ENCODE measurements at regions not wholly inside any gene's neighbourhood (a gene's known extent, or its start where the extent isn't known, plus 50 kb on each side); places are given as distances from the start of the nearest gene placed in this dataset.

DNA sequence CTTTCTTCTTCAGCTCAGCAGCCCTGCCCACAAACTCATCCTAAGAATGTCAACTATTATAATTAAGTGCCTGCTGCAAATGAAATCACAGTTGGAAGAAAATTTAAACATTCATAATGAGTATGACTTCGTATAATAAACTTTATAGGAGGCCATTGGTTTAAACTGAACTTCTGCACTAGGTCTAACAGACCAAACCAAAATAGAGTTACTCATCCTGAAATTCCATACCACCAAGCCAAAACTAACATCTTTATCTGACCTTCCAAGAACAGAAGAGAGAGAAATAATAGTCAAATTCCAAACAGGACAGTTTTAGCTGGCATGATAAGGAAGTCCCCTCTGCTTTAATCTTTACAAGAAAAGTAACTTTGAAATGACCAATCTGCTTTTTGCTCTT lies 472.4 kb upstream of the PRMT6 start:
- Histone ChIP-seq H3K4me2 (ENCODE audit: insufficient read depth, insufficient read length, low read length) (no peak overlapping the region), H3K14ac (ENCODE audit: insufficient read depth, low read length) (no peak overlapping the region), H4K5ac (ENCODE audit: insufficient read length, low read depth, low read length) (no peak overlapping the region), H3K27ac (ENCODE audit: insufficient read length, low read depth, low read length) (no peak overlapping the region), H3K27me3 (ENCODE audit: insufficient read depth, low read length) (no peaks in the 10 kb centered on the region), H3K4ac (ENCODE audit: low read depth, low read length) (no peak overlapping the region), H3K18ac (ENCODE audit: insufficient read length, low read depth, low read length) (no peak overlapping the region), H3K9ac (ENCODE audit: extremely low read depth, insufficient read length, low read length) (no peak overlapping the region), H3K23ac (ENCODE audit: insufficient read length, low read depth, low read length) (no peak overlapping the region), H2BK5ac (ENCODE audit: insufficient read length, low read length) (no peak overlapping the region), H3K23me2 (ENCODE audit: insufficient read length, low read depth, low read length, poor library complexity, severe bottlenecking) (no peaks in the 10 kb centered on the region), H4K91ac (ENCODE audit: insufficient read length, low read depth, low read length) (no peak overlapping the region), H2BK20ac (ENCODE audit: low read depth, low read length, poor library complexity, severe bottlenecking) (no peak overlapping the region), H3K9me3 (ENCODE audit: control insufficient read depth, low read depth, low read length) (no peaks in the 10 kb centered on the region), H2BK15ac (ENCODE audit: low read depth, low read length) (no peak overlapping the region), H2BK12ac (ENCODE audit: insufficient read length, low read depth, low read length) (no peak overlapping the region), H3K4me1 (ENCODE audit: insufficient read depth, low read length) (no peaks in the 10 kb centered on the region), H2BK120ac (ENCODE audit: low read depth, low read length, poor library complexity, severe bottlenecking) (no peak overlapping the region), H2AFZ (ENCODE audit: low read length) (no peak overlapping the region), H3K79me1 (ENCODE audit: insufficient read depth, low read depth, low read length, poor library complexity, severe bottlenecking) (no peaks in the 10 kb centered on the region), H3T11ph (ENCODE audit: low read length) (no peak overlapping the region), H4K20me1 (ENCODE audit: control insufficient read depth, insufficient read depth, insufficient read length) (no peaks in the 10 kb centered on the region), H2AK5ac (ENCODE audit: insufficient read length, low read length) (no peak overlapping the region), H3K56ac (ENCODE audit: insufficient read length, low read depth, low read length) (no peak overlapping the region), H3K79me2 (ENCODE audit: insufficient read depth, low read length) (no peaks in the 10 kb centered on the region), H4K8ac (replicated peaks; ENCODE audit: insufficient read length, low read depth, low read length) (no peak overlapping the region)
- H3K4me3 Mint-ChIP-seq: no peak overlapping the region
- WGBS (ENCODE audit: extremely low coverage, insufficient read length, low lambda C conversion rate): no CpG with 5 or more reads among the region's 1 CpG
- H3K9me3 Mint-ChIP-seq: peaks cover 3 to 9% of the 10 kb centered on the region in 2 experiments; a peak in 3 of 5 replicates
- 0 out of 7 replicates have a peak, but pooled peaks cover 0 to 2% (median 0%) of the 10 kb centered on the region in 3 experiments for H3K36me3 Mint-ChIP-seq (ENCODE audit: insufficient read depth in 1 of 3, low read depth in 3 of 3)
- H3K27me3 Mint-ChIP-seq (ENCODE audit: low read depth): no peaks in the 10 kb centered on the region
- DNase-seq: no peak
- TF ChIP-seq CTCF (conservative IDR thresholded peaks at IDR 0.05): no peak
- no peak overlapping the region for H3K27ac Mint-ChIP-seq
- no peaks in the 10 kb centered on the region for H3K4me1 Mint-ChIP-seq

Data from H9 (cell line).